ENCODE measurements at regions not wholly inside any gene's neighbourhood (a gene's known extent, or its start where the extent isn't known, plus 50 kb on each side); places are given as distances from the start of the nearest gene placed in this dataset.

DNA sequence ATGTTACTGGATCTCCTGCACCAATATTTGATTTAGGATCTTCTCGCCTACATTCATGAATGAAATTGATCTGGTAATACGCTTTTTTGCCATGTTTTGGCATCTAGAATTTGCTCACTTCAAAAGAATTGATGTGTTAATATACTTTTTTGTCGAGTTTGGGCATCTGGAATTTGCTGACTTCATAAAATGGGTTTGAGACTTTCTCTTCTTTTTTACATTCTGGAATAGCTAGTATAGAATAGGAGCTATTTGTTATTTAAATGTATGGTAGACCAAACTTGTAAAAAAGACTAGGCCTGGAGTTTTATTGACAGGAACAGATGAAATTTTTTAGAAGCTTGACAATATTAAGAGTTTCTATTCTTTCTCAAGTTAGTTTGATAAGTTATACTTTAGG is 404.9 kb upstream of the TENM3 start:
- no peak for TF ChIP-seq EZH2 (IDR thresholded peaks at IDR 0.05)
- no peak for TF ChIP-seq POLR2AphosphoS5 (IDR thresholded peaks at IDR 0.05; ENCODE audit: borderline replicate concordance, low read depth, low read length)
- no peak for TF ChIP-seq FOXP2 (optimal IDR thresholded peaks at IDR 0.05; ENCODE audit: control extremely low read depth, extremely low read length, insufficient read depth)
